GM12891 (cell line): ENCODE measurements at regions not wholly inside any gene's neighbourhood (a gene's known extent, or its start where the extent isn't known, plus 50 kb on each side); places are given as distances from the start of the nearest gene placed in this dataset.

Experiments
- DNase-seq: peaks from one replicate; pipeline ENCODE4 v3.0.0; 2011; ENCODE audit warnings: low spot score; ENCODE audit not compliant: insufficient read length
- FAIRE-seq: peaks from 2 replicates; lab custom pipeline; 2011; peaks lifted over from hg19 to GRCh38; lab: Jason Lieb, UNC
- PAX5 ChIP-seq: IDR thresholded peaks from 2 replicates; pipeline ENCODE4 v1.6.1; 2011; ENCODE audit warnings: low read length, moderate library complexity, mild to moderate bottlenecking; ENCODE audit not compliant: insufficient read depth, severe bottlenecking
- POLR2A ChIP-seq: IDR thresholded peaks from 2 replicates; pipeline ENCODE4 v1.6.1; 2011; ENCODE audit warnings: low read depth, low read length, control low read depth
- POLR2AphosphoS5 ChIP-seq: IDR thresholded peaks from 2 replicates; pipeline ENCODE4 v1.6.1; 2011; ENCODE audit warnings: low read depth, low read length, control low read depth
- POU2F2 ChIP-seq: IDR thresholded peaks from 2 replicates; pipeline ENCODE4 v1.6.1; 2011; ENCODE audit warnings: low read depth, mild to moderate bottlenecking, control low read depth, low read length, moderate library complexity
- SPI1 ChIP-seq: IDR thresholded peaks from 2 replicates; pipeline ENCODE4 v1.6.1; 2011; ENCODE audit warnings: low read depth, low read length, control low read depth
- TAF1 ChIP-seq: IDR thresholded peaks from 2 replicates; pipeline ENCODE4 v1.6.1; 2011; ENCODE audit warnings: low read depth, low read length, control low read depth

DNA sequence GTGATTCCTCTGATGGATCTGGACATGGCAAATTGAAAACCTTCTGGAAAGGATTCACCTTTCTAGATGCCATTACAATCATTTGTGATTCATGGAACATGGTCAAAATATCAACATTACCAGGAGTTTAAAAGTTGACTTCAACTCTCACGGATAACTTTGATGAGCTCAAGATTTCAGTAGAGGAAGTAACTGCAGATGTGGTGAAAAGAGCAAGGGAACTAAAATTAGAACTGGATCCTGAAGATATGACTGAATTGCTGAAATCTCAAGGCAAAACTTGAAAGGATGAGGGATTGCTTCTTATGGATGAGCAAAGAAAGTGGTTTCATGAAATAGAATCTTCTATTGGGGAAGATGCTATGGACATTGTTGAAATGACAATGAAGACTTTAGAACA, 293.6 kb downstream of the ARHGAP12 start:
- no peak for FAIRE-seq
- TF ChIP-seq PAX5, result no peak
- no peak for DNase-seq

DNA sequence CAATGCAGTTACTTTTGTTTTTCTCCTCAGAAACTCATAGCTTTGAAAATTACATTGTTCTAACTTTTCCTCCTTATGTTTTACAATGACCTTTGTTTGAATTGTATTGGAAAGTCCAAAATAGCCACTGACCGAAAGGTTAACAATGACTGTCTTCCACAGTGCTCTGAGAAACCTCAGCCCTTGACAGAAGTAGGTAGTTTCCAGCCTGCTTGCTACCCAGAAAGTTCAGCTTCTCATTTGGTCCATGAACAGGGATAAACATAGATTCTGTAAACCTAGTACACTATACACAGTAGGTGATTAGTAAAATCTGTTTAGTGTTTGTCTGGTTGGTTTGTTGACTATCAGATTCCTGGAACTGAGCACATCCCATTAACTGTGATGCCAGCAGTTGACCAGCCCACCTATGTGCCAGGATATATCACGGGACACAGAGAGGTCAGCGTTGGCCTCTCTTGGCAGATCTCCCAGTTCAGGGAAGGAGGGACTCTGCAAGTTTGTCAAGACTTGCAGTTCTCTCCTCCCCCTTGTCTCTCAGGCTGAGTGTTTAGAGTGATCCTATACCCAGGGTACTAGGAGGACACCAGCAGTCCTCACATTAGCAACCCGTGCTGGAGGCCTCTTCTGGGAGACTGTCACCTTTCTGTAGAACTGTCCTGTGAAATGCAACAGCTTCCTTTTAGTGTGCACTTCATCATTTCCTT, 297.6 kb downstream of the ARHGAP12 start:
- DNase-seq, result no peak
- no peak for FAIRE-seq
- TF ChIP-seq POU2F2 (no peak), POLR2A (no peak), PAX5 (no peak), TAF1 (no peak), SPI1 (no peak), POLR2AphosphoS5 (no peak)

DNA sequence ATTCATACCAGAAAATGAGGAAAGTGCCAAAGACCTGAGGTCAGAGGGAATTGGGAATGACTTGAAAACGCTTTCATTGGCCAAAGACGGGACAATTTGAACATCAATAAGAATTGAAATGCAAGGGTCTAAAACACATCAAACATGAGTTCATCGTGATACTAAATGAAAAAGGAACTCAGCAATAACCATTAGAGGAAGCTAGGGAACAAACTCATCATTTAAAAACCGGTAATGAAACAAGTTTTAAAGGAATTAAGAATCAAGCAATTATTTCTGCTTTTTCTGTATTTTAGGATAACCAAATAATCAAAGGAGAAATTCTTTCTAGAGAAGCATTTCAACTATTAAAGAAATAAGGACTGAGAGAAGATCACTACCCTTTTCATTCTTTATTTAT, 303.1 kb downstream of the ARHGAP12 start:
- FAIRE-seq (no peak), DNase-seq (no peak)
- no peak for TF ChIP-seq POU2F2
- no peak for TF ChIP-seq PAX5
- no peak for TF ChIP-seq TAF1
- no peak for TF ChIP-seq POLR2A
- no peak for TF ChIP-seq POLR2AphosphoS5
- TF ChIP-seq SPI1, result no peak

- TF ChIP-seq POU2F2 (no peak), TAF1 (no peak), POLR2A (no peak), PAX5 (no peak), SPI1 (no peak), POLR2AphosphoS5 (no peak)
- no peak for FAIRE-seq
- no peak for DNase-seq
Observed at GRCh38 chr10:31624611-31625010, 304.0 kb downstream of the ARHGAP12 start.

DNA sequence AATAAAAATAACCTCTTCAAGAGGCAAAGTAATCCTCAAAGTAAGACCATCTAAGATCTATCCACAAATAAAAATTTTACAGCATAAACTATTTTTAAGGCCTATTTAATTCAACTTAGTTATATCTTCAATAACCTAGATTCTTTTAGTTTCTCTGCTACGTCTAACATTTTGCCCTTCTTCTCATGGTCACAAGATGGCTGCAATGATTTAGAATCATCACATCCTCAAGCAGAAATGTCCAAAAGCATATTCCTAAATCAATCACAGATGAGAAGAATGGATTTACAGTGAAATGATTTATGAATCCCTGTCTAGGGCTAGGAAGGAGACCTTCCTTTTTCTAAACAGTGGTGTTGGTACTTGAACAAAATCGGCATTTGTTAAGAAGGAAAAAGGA, 304.7 kb downstream of the ARHGAP12 start:
- DNase-seq (no peak), FAIRE-seq (no peak)
- TF ChIP-seq POLR2AphosphoS5, result no peak

- no peak for TF ChIP-seq TAF1
- TF ChIP-seq POLR2AphosphoS5, result no peak
- no peak for TF ChIP-seq POLR2A
- no peak for TF ChIP-seq PAX5
- TF ChIP-seq SPI1, result no peak
- no peak for TF ChIP-seq POU2F2
- FAIRE-seq, result no peak
- no peak for DNase-seq
Observed at GRCh38 chr10:31623466-31623865, 304.4 kb downstream of the ZEB1 start.

DNA sequence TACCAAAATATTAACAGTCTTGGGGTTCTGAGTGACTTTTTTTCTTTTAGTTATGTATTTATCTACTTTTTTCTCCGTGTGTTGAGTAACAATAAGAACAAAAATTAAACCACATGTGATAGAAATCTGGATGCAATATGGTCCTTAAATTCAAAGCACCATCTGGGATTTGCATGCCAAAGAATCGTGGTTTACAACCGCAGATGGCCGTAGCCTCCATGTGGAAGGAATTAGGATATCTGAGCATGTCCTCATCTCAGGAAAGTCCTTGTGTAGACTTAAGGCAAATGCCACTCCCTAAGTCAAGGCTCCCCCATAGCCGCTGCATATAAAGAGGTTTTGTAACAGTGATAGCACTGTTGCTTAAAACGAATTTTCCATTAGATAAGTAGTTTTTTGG, 304.0 kb downstream of the ZEB1 start:
- no peak for FAIRE-seq
- TF ChIP-seq TAF1, result no peak
- TF ChIP-seq POLR2A, result no peak
- no peak for TF ChIP-seq POU2F2
- TF ChIP-seq SPI1, result no peak
- DNase-seq, result no peak

- TF ChIP-seq TAF1 (no peak), POLR2AphosphoS5 (no peak), SPI1 (no peak), POU2F2 (no peak), POLR2A (no peak), PAX5 (no peak)
- no peak for FAIRE-seq
Observed at GRCh38 chr10:31621733-31622132, 302.7 kb downstream of the ZEB1 start.

GRCh38 chr10:31620226-31621151, 301.5 kb downstream of the ZEB1 start:
- FAIRE-seq, result no peak
- DNase-seq, result no peak
- no peak for TF ChIP-seq SPI1
- no peak for TF ChIP-seq POLR2AphosphoS5
- no peak for TF ChIP-seq POU2F2
- TF ChIP-seq PAX5, result no peak

More at GRCh38 chr10:31621733-31622132, 302.7 kb downstream of the ZEB1 start:
- no peak for DNase-seq
